NB4 (cell line): ENCODE measurements at regions not wholly inside any gene's neighbourhood (a gene's known extent, or its start where the extent isn't known, plus 50 kb on each side); places are given as distances from the start of the nearest gene placed in this dataset.

ENCODE experiments used
- CTCF ChIP-seq: IDR thresholded peaks from one replicate; pipeline ENCODE4 v1.5.1; 2012; ENCODE audit warnings: low read depth, low read length
- POLR2A ChIP-seq: IDR thresholded peaks from 2 replicates; pipeline ENCODE4 v1.6.1; 2011; ENCODE audit warnings: mild to moderate bottlenecking; ENCODE audit not compliant: insufficient read length; ENCODE audit errors: extremely low read depth
- TF ChIP-seq, protein P1 (sequence below): IDR thresholded peaks from 2 replicates; pipeline ENCODE4 v1.6.1; 2011; ENCODE audit warnings: low read depth, low read length

GRCh38 chr1:165069829-165070228 lies 286.7 kb downstream of the LMX1A start:
- no peak for TF ChIP-seq CTCF
- no peak for TF ChIP-seq POLR2A
- TF ChIP-seq, protein P1, sequence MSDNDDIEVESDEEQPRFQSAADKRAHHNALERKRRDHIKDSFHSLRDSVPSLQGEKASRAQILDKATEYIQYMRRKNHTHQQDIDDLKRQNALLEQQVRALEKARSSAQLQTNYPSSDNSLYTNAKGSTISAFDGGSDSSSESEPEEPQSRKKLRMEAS, result no peak
